Natural killer cell (primary cell): ENCODE measurements at regions not wholly inside any gene's neighbourhood (a gene's known extent, or its start where the extent isn't known, plus 50 kb on each side); places are given as distances from the start of the nearest gene placed in this dataset.

Source experiments
- ATAC-seq, 3 donors: fragments of 150-1000 bp in 2 of 3; fragments of 200-7000 bp in 1 of 3; cut with Tn5 transposase; 1 replicate in 1 of 3; 2 replicates in 2 of 3; pipeline ENCODE4 v1.10.0; 2021; ENCODE audit warnings: mild to moderate bottlenecking in 2 of 3, moderate library complexity in 2 of 3
- DNase-seq, 2 donors: peaks; one replicate each; pipeline versions ENCODE4 v3.0.0 to v3.0.0-alpha.2; 2013 to 2021; ENCODE audit warnings: mixed read lengths in 1 of 2
- H3K27ac ChIP-seq: one replicate; pipeline ENCODE4 v1.5.1; 2013; ENCODE audit warnings: mild to moderate bottlenecking, low read length
- H3K27me3 ChIP-seq: one replicate; pipeline ENCODE4 v1.6.1; 2013; ENCODE audit warnings: low read length; ENCODE audit not compliant: control insufficient read depth, insufficient read depth
- H3K36me3 ChIP-seq: one replicate; pipeline ENCODE4 v1.6.1; 2013; ENCODE audit warnings: low read length; ENCODE audit not compliant: control insufficient read depth, insufficient read depth
- H3K4me1 ChIP-seq: one replicate; pipeline ENCODE4 v1.6.1; 2013; ENCODE audit warnings: low read length; ENCODE audit not compliant: control insufficient read depth, insufficient read depth
- H3K4me3 ChIP-seq: one replicate; pipeline ENCODE4 v1.5.1; 2013; ENCODE audit warnings: low read length
- H3K9me3 ChIP-seq: one replicate; pipeline ENCODE4 v1.6.1; 2013; ENCODE audit warnings: low read length; ENCODE audit not compliant: control insufficient read depth, insufficient read depth
- H3K27ac Mint-ChIP-seq, 2 donors: one replicate each; pipeline ENCODE4 v1.8.0; 2022; ENCODE audit warnings: mild to moderate bottlenecking in 2 of 2, mixed read lengths in 2 of 2, moderate library complexity in 1 of 2
- H3K27me3 Mint-ChIP-seq, 2 donors: one replicate each; pipeline ENCODE4 v1.8.0; 2022; ENCODE audit warnings: low read depth in 2 of 2, mixed read lengths in 2 of 2
- H3K36me3 Mint-ChIP-seq: one replicate; pipeline ENCODE4 v1.8.0; 2022; ENCODE audit warnings: mixed read lengths
- H3K4me1 Mint-ChIP-seq, 2 donors: one replicate each; pipeline ENCODE4 v1.8.0; 2022; ENCODE audit warnings: mixed read lengths in 2 of 2
- H3K4me3 Mint-ChIP-seq: one replicate; pipeline ENCODE4 v1.8.0; 2022; ENCODE audit warnings: mild to moderate bottlenecking, moderate library complexity, mixed read lengths
- H3K9me3 Mint-ChIP-seq, 2 donors: one replicate each; pipeline ENCODE4 v1.8.0; 2022; ENCODE audit warnings: mixed read lengths in 2 of 2
- CTCF ChIP-seq: fragments of 200-600 bp; IDR thresholded peaks from one replicate; pipeline ENCODE4 v1.8.0; 2022; ENCODE audit warnings: antibody characterized with exemption
- WGBS: methylation state at CpG from one replicate; pipeline ENCODE4 v1.1.7; 2013; ENCODE audit warnings: missing lambda C conversion rate; ENCODE audit not compliant: insufficient coverage; 5-methylcytosine and 5-hydroxymethylcytosine counted together
- intact Hi-C: fragments of 100-400 bp; cut with micrococcal nuclease; formaldehyde crosslinking; loops from one replicate; pipeline ENCODE4 v1.14.2; 2022

- H3K9me3 Mint-ChIP-seq = no peaks in the 10 kb centered on the region
- intact Hi-C loops = no loop called here
- no peaks in the 10 kb centered on the region for H3K36me3 Mint-ChIP-seq
- no peaks in the 10 kb centered on the region for H3K4me1 Mint-ChIP-seq
- Histone ChIP-seq H3K9me3 (no peaks in the 10 kb centered on the region), H3K36me3 (no peaks in the 10 kb centered on the region), H3K27me3 (no peaks in the 10 kb centered on the region), H3K4me3 (no peak overlapping the region), H3K4me1 (no peaks in the 10 kb centered on the region), H3K27ac (no peak overlapping the region)
- H3K27me3 Mint-ChIP-seq = peaks cover 13 to 19% of the 10 kb centered on the region in 2 donors
- DNase-seq = no peak
- 92% methylated on average over 7 of the region's 7 CpGs for WGBS
- ATAC-seq = no peak
- no peak overlapping the region for H3K27ac Mint-ChIP-seq
- no peak for TF ChIP-seq CTCF
- no peak overlapping the region for H3K4me3 Mint-ChIP-seq
Observed at GRCh38 chr13:111036665-111037064, 78.4 kb upstream of the ARHGEF7 start.

GRCh38 chr13:111035861-111036260 lies 79.2 kb upstream of the ARHGEF7 start:
- no peaks in the 10 kb centered on the region for H3K27me3 ChIP-seq
- no peaks in the 10 kb centered on the region for H3K36me3 ChIP-seq
- DNase-seq (no peak), ATAC-seq (no peak)
- Mint-ChIP-seq H3K36me3 (no peaks in the 10 kb centered on the region), H3K27ac (no peak overlapping the region), H3K27me3 (peaks cover 13 to 19% of the 10 kb centered on the region in 2 donors), H3K4me3 (no peak overlapping the region), H3K9me3 (no peaks in the 10 kb centered on the region), H3K4me1 (no peaks in the 10 kb centered on the region)
- H3K4me3 ChIP-seq = no peak overlapping the region
- TF ChIP-seq CTCF = no peak
- no peaks in the 10 kb centered on the region for H3K9me3 ChIP-seq
- intact Hi-C loops = no loop called here
- 88% methylated on average over 10 of the region's 10 CpGs for WGBS
- H3K4me1 ChIP-seq = no peaks in the 10 kb centered on the region
- no peak overlapping the region for H3K27ac ChIP-seq

- peaks cover 13 to 19% of the 10 kb centered on the region in 2 donors for H3K27me3 Mint-ChIP-seq
- H3K4me1 ChIP-seq = no peaks in the 10 kb centered on the region
- no peaks in the 10 kb centered on the region for H3K9me3 ChIP-seq
- H3K27me3 ChIP-seq = no peaks in the 10 kb centered on the region
- H3K27ac ChIP-seq = no peak overlapping the region
- no peaks in the 10 kb centered on the region for H3K36me3 Mint-ChIP-seq
- no peaks in the 10 kb centered on the region for H3K4me1 Mint-ChIP-seq
- H3K4me3 Mint-ChIP-seq = no peak overlapping the region
- no peak overlapping the region for H3K4me3 ChIP-seq
- TF ChIP-seq CTCF = no peak
- H3K27ac Mint-ChIP-seq = no peak overlapping the region
- intact Hi-C loops = no loop called here
- WGBS = 77% methylated on average over 1 of the region's 2 CpGs
- ATAC-seq (no peak), DNase-seq (no peak)
- H3K36me3 ChIP-seq = no peaks in the 10 kb centered on the region
- no peaks in the 10 kb centered on the region for H3K9me3 Mint-ChIP-seq
Observed at GRCh38 chr13:111034811-111035210, 80.3 kb upstream of the ARHGEF7 start.
